RWPE2 (cell line): ENCODE measurements at regions not wholly inside any gene's neighbourhood (a gene's known extent, or its start where the extent isn't known, plus 50 kb on each side); places are given as distances from the start of the nearest gene placed in this dataset.
"Not testable (repeated sequence)": the region's sequence is repeated elsewhere in the genome, so short reads cannot be mapped to it uniquely, and the experiment has no call there.

Source experiments
- ATAC-seq: fragments of 200-7000 bp; cut with Tn5 transposase; 3 replicates; pipeline ENCODE4 v1.9.1; 2021; ENCODE audit warnings: low read depth
- DNase-seq: peaks from one replicate; pipeline ENCODE4 v3.0.0-alpha.2; 2020; ENCODE audit warnings: low spot score
- H3K27ac ChIP-seq: fragments of 450-650 bp; 2 replicates; pipeline ENCODE4 v1.5.1; 2017; ENCODE audit warnings: mild to moderate bottlenecking; ENCODE audit not compliant: poor library complexity, severe bottlenecking
- H3K27me3 ChIP-seq: fragments of 250-450 bp; sonication (Bioruptor Pico); 2 replicates; pipeline ENCODE4 v1.5.1; 2021; ENCODE audit warnings: mild to moderate bottlenecking, moderate library complexity; ENCODE audit not compliant: insufficient read depth, poor library complexity, severe bottlenecking
- H3K36me3 ChIP-seq: fragments of 250-450 bp; sonication (Bioruptor Pico); 2 replicates; pipeline ENCODE4 v1.5.1; 2020; ENCODE audit warnings: low read depth, mild to moderate bottlenecking, moderate library complexity
- H3K4me1 ChIP-seq: fragments of 250-450 bp; sonication (Bioruptor Pico); 2 replicates; pipeline ENCODE4 v1.5.1; 2021; ENCODE audit warnings: mild to moderate bottlenecking, moderate library complexity; ENCODE audit not compliant: insufficient read depth, poor library complexity, severe bottlenecking
- H3K4me3 ChIP-seq: fragments of 250-450 bp; sonication (Bioruptor Pico); 2 replicates; pipeline ENCODE4 v1.5.1; 2021; ENCODE audit warnings: mild to moderate bottlenecking, moderate library complexity; ENCODE audit not compliant: severe bottlenecking
- H3K9me3 ChIP-seq: fragments of 250-450 bp; sonication (Bioruptor Pico); 2 replicates; pipeline ENCODE4 v1.5.1; 2021; ENCODE audit warnings: mild to moderate bottlenecking, moderate library complexity; ENCODE audit not compliant: severe bottlenecking
- CTCF ChIP-seq: fragments of 450-650 bp; IDR thresholded peaks from one replicate; pipeline ENCODE4 v1.5.1; 2017; ENCODE audit warnings: mild to moderate bottlenecking, moderate library complexity; ENCODE audit not compliant: poor library complexity, severe bottlenecking

- TF ChIP-seq CTCF: no peak
- ATAC-seq: no peak
- H3K27me3 ChIP-seq: no peaks in the 10 kb centered on the region
Observed at GRCh38 chr11:97622795-97623194, 1233.0 kb downstream of the JRKL start.

GRCh38 chr11:97636741-97637140 lies 1246.9 kb downstream of the JRKL start:
- not testable (repeated sequence) for H3K4me3 ChIP-seq, H3K27me3 ChIP-seq, DNase-seq, ATAC-seq, H3K9me3 ChIP-seq, H3K4me1 ChIP-seq, H3K27ac ChIP-seq, H3K36me3 ChIP-seq

More at GRCh38 chr11:97622795-97623194, 1233.0 kb downstream of the JRKL start:
- H3K4me3 ChIP-seq: no peak overlapping the region
- no peaks in the 10 kb centered on the region for H3K9me3 ChIP-seq
- no peak for DNase-seq
- no peaks in the 10 kb centered on the region for H3K36me3 ChIP-seq
- H3K4me1 ChIP-seq: no peaks in the 10 kb centered on the region
- no peak overlapping the region for H3K27ac ChIP-seq

GRCh38 chr11:97637701-97638100 lies 1247.9 kb downstream of the JRKL start:
- Histone ChIP-seq H3K27me3 (no peaks in the 10 kb centered on the region), H3K36me3 (no peaks in the 10 kb centered on the region), H3K4me3 (no peak overlapping the region), H3K4me1 (no peaks in the 10 kb centered on the region), H3K9me3 (no peaks in the 10 kb centered on the region), H3K27ac (no peak overlapping the region)
- ATAC-seq (no peak), DNase-seq (no peak)
- TF ChIP-seq CTCF: no peak

- Histone ChIP-seq H3K27ac (no peak overlapping the region), H3K27me3 (no peaks in the 10 kb centered on the region), H3K36me3 (no peaks in the 10 kb centered on the region), H3K4me1 (no peaks in the 10 kb centered on the region), H3K4me3 (no peak overlapping the region), H3K9me3 (no peaks in the 10 kb centered on the region)
- TF ChIP-seq CTCF: no peak
- ATAC-seq: no peak
- DNase-seq: no peak
Observed at GRCh38 chr11:97638641-97639224, 1248.9 kb downstream of the JRKL start.

GRCh38 chr11:97641988-97642387 lies 1252.2 kb downstream of the JRKL start:
- Histone ChIP-seq H3K27me3 (no peaks in the 10 kb centered on the region), H3K36me3 (no peaks in the 10 kb centered on the region), H3K4me3 (no peak overlapping the region), H3K9me3 (no peaks in the 10 kb centered on the region), H3K4me1 (no peaks in the 10 kb centered on the region), H3K27ac (no peak overlapping the region)
- no peak for TF ChIP-seq CTCF
- no peak for ATAC-seq
- no peak for DNase-seq
